IMR-90 (cell line): ENCODE measurements at regions not wholly inside any gene's neighbourhood (a gene's known extent, or its start where the extent isn't known, plus 50 kb on each side); places are given as distances from the start of the nearest gene placed in this dataset.

Source experiments
- ATAC-seq: fragments of 200-7000 bp; cut with Tn5 transposase; 2 replicates; pipeline ENCODE4 v1.9.1; 2020; ENCODE audit warnings: low read depth, mild to moderate bottlenecking, moderate library complexity
- BruUV-seq: library from RNA; stranded (reverse); fragments of 400-500 nt; replicated peaks from 2 replicates; lab custom pipeline; 2021; lab: Mats Ljungman, UMichigan
- CTCF ChIA-PET: fragments of 300-600 bp; formaldehyde crosslinking; extraction: SDS; loops from one replicate; lab custom pipeline; 2021; ENCODE audit warnings: antibody characterized with exemption; lab: Yijun Ruan, JAX
- POLR2A ChIA-PET: fragments of 300-600 bp; sonication (Branson Sonifier 250); formaldehyde crosslinking; loops from one replicate; lab custom pipeline; 2022; ENCODE audit warnings: antibody characterized with exemption; ENCODE audit not compliant: unreplicated experiment; lab: Charles Lee
- DNase-seq: peaks from one replicate; pipeline ENCODE4 v3.0.0; 2013
- H2AFZ ChIP-seq: replicated peaks from 2 replicates; pipeline ENCODE3; 2013; ENCODE audit warnings: low read length, mild to moderate bottlenecking; ENCODE audit not compliant: poor library complexity
- H2AK5ac ChIP-seq: 2 replicates; pipeline ENCODE4 v1.6.1; 2013; ENCODE audit warnings: low read depth, low read length, inconsistent platforms
- H2AK9ac ChIP-seq: replicated peaks from 2 replicates; pipeline ENCODE3; 2013; ENCODE audit warnings: mild to moderate bottlenecking, low read depth, low read length, moderate library complexity; ENCODE audit not compliant: poor library complexity
- H2BK120ac ChIP-seq: 2 replicates; pipeline ENCODE4 v1.6.1; 2013; ENCODE audit warnings: low read depth, low read length, inconsistent platforms
- H2BK15ac ChIP-seq: 3 replicates; pipeline ENCODE4 v1.6.1; 2013; ENCODE audit warnings: low read depth, low read length, inconsistent platforms
- H2BK20ac ChIP-seq: 2 replicates; pipeline ENCODE4 v1.6.1; 2013; ENCODE audit warnings: low read depth, mild to moderate bottlenecking, inconsistent platforms, low read length, moderate library complexity
- H2BK5ac ChIP-seq: 2 replicates; pipeline ENCODE4 v1.6.1; 2013; ENCODE audit warnings: mild to moderate bottlenecking, low read depth, low read length, inconsistent platforms; ENCODE audit not compliant: poor library complexity, severe bottlenecking
- H3K14ac ChIP-seq: replicated peaks from 2 replicates; pipeline ENCODE4 v1.6.1; 2013; ENCODE audit warnings: low read depth, low read length, inconsistent platforms
- H3K18ac ChIP-seq: 2 replicates; pipeline ENCODE4 v1.6.1; 2013; ENCODE audit warnings: low read depth, low read length, control low read depth
- H3K23ac ChIP-seq: 2 replicates; pipeline ENCODE4 v1.6.1; 2013; ENCODE audit warnings: low read depth, low read length, inconsistent platforms
- H3K27ac ChIP-seq: 2 replicates; pipeline ENCODE4 v1.5.1; 2013; ENCODE audit warnings: mild to moderate bottlenecking, control low read depth, low read length; ENCODE audit not compliant: insufficient read depth
- H3K27me3 ChIP-seq: 2 replicates; pipeline ENCODE4 v1.6.1; 2013; ENCODE audit warnings: low read length; ENCODE audit not compliant: control insufficient read depth, insufficient read depth
- H3K36me3 ChIP-seq: 2 replicates; pipeline ENCODE4 v1.6.1; 2013; ENCODE audit warnings: low read length, mixed read lengths; ENCODE audit not compliant: control insufficient read depth, insufficient read depth
- H3K4ac ChIP-seq: 2 replicates; pipeline ENCODE4 v1.6.1; 2013; ENCODE audit warnings: low read depth, low read length, inconsistent platforms
- H3K4me1 ChIP-seq: 2 replicates; pipeline ENCODE4 v1.6.1; 2013; ENCODE audit warnings: low read length, mixed read lengths; ENCODE audit not compliant: control insufficient read depth, insufficient read depth
- H3K4me2 ChIP-seq: 2 replicates; pipeline ENCODE4 v1.6.1; 2013; ENCODE audit warnings: low read depth, mild to moderate bottlenecking, control low read depth, low read length, moderate library complexity
- H3K4me3 ChIP-seq: 2 replicates; pipeline ENCODE4 v1.5.1; 2013; ENCODE audit warnings: low read depth, mild to moderate bottlenecking, control low read depth, low read length, moderate library complexity; ENCODE audit not compliant: insufficient read depth
- H3K56ac ChIP-seq: 2 replicates; pipeline ENCODE4 v1.6.1; 2013; ENCODE audit warnings: low read length, inconsistent platforms; ENCODE audit not compliant: insufficient read depth; ENCODE audit errors: extremely low read depth
- H3K79me1 ChIP-seq, 2 experiments: 2 replicates each; pipeline ENCODE4 v1.6.1; 2013; ENCODE audit warnings: low read length in 2 of 2, inconsistent platforms in 1 of 2, low read depth in 1 of 2
- H3K9ac ChIP-seq: 2 replicates; pipeline ENCODE4 v1.6.1; 2013; ENCODE audit warnings: low read depth, low read length, control low read depth
- H3K9me1 ChIP-seq: 2 replicates; pipeline ENCODE4 v1.6.1; 2013; ENCODE audit warnings: low read length, inconsistent platforms; ENCODE audit not compliant: insufficient read depth
- H3K9me3 ChIP-seq: 2 replicates; pipeline ENCODE4 v1.6.1; 2013; ENCODE audit warnings: low read length; ENCODE audit not compliant: control insufficient read depth, insufficient read depth
- H4K20me1 ChIP-seq: 2 replicates; pipeline ENCODE4 v1.6.1; 2013; ENCODE audit warnings: low read length, inconsistent platforms; ENCODE audit not compliant: insufficient read depth
- H4K5ac ChIP-seq: 2 replicates; pipeline ENCODE4 v1.6.1; 2013; ENCODE audit warnings: mild to moderate bottlenecking, low read depth, low read length, control low read depth
- H4K8ac ChIP-seq, 2 experiments: 2 replicates each; pipeline ENCODE4 v1.6.1; 2013; ENCODE audit warnings: low read depth in 2 of 2, low read length in 2 of 2, control low read depth in 1 of 2, inconsistent platforms in 1 of 2
- H4K91ac ChIP-seq: 2 replicates; pipeline ENCODE4 v1.6.1; 2013; ENCODE audit warnings: low read depth, low read length, inconsistent platforms; ENCODE audit not compliant: insufficient read depth
- CEBPB ChIP-seq: IDR thresholded peaks from 2 replicates; pipeline ENCODE4 v1.6.1; 2012; ENCODE audit warnings: low read depth, low read length, improper control_type of control experiment
- CHD1 ChIP-seq: IDR thresholded peaks from 2 replicates; pipeline ENCODE4 v1.6.1; 2012; ENCODE audit warnings: low read depth, low read length, improper control_type of control experiment
- MAFK ChIP-seq: IDR thresholded peaks from 2 replicates; pipeline ENCODE4 v1.6.1; 2012; ENCODE audit warnings: low read depth, low read length, improper control_type of control experiment
- MXI1 ChIP-seq: IDR thresholded peaks from 2 replicates; pipeline ENCODE4 v1.6.1; 2012; ENCODE audit warnings: low read depth, mild to moderate bottlenecking, low read length, moderate library complexity, borderline replicate concordance
- POLR2A ChIP-seq: IDR thresholded peaks from 2 replicates; pipeline ENCODE4 v1.6.1; 2012; ENCODE audit warnings: mild to moderate bottlenecking, low read depth, low read length
- RAD21 ChIP-seq: IDR thresholded peaks from 2 replicates; pipeline ENCODE4 v1.6.1; 2012; ENCODE audit warnings: low read length, improper control_type of control experiment
- SMC3 ChIP-seq: fragments of 150-350 bp; IDR thresholded peaks from 2 replicates; pipeline ENCODE4 v1.6.1; 2016; ENCODE audit warnings: low read depth, mild to moderate bottlenecking, antibody characterized with exemption, low read length, moderate library complexity
- USF2 ChIP-seq: fragments of 150-350 bp; IDR thresholded peaks from 2 replicates; pipeline ENCODE4 v1.6.1; 2017; ENCODE audit warnings: mild to moderate bottlenecking, antibody characterized with exemption, low read length, low read depth
- dilution Hi-C: fragments of 300-500 bp; cut with HindIII; formaldehyde crosslinking; loops from one replicate; pipeline ENCODE4 v1.14.3; 2018; ENCODE audit warnings: low sequenced_read_pairs; ENCODE audit not compliant: unreplicated experiment
- in situ Hi-C: fragments of 300-500 bp; cut with MboI; formaldehyde crosslinking; loops from 3 replicates; pipeline ENCODE4 v1.14.3; 2019; ENCODE audit warnings: low sequenced_read_pairs, inconsistent platforms, mixed read lengths
- intact Hi-C: fragments of 100-400 bp; cut with micrococcal nuclease; formaldehyde crosslinking; loops from 2 replicates; pipeline ENCODE4 v1.10.0; 2022
- TF ChIP-seq, protein P1 (sequence below): conservative IDR thresholded peaks from 2 replicates; pipeline ENCODE4 v1.5.1; 2012; ENCODE audit warnings: mild to moderate bottlenecking, low read depth, low read length, improper control_type of control experiment

DNA sequence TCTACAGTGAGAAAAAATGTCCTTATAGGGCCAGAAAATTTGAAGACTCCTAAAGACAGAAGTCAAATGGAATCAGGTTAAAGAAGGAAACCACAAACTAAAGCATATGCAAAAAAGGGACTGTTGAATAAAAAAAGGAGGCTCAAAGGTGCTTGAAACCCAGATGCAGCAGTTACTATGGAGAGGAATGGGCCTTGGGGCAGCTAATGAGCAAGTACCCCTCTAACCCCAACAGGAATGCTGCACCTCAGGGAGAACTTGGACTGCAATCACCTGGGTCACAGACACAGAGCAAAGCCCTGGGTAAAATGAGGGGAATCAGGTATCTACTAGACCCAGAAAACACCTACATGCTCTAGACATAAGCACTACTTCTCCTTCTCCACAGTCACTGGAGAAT is 313.9 kb downstream of the UBE3D start:
- Histone ChIP-seq H3K79me1 (no peaks in the 10 kb centered on the region), H2BK15ac (no peak overlapping the region), H3K4me1 (peaks cover 3% of the 10 kb centered on the region; the same call in 1 of the 2 replicates), H3K14ac (no peak overlapping the region), H2BK120ac (no peak overlapping the region), H2AK5ac (no peak overlapping the region), H4K20me1 (no peaks in the 10 kb centered on the region), H3K9me1 (no peaks in the 10 kb centered on the region), H3K9ac (no peak overlapping the region), H4K8ac (no peak overlapping the region), H4K5ac (no peak overlapping the region), H3K27me3 (peaks cover 7% of the 10 kb centered on the region), H4K91ac (no peak overlapping the region), H3K36me3 (no peaks in the 10 kb centered on the region), H3K23ac (no peak overlapping the region), H3K4me2 (no peak overlapping the region), H3K9me3 (no peaks in the 10 kb centered on the region), H2AFZ (no peak overlapping the region), H3K4ac (no peak overlapping the region), H2AK9ac (no peak overlapping the region), H2BK5ac (no peak overlapping the region), H3K18ac (no peak overlapping the region), H3K27ac (no peak overlapping the region), H3K4me3 (no peak overlapping the region), H2BK20ac (no peak overlapping the region), H3K56ac (no peak overlapping the region)
- in situ Hi-C loops (no loop called here), intact Hi-C loops (no loop called here), dilution Hi-C loops (no loop called here)
- BruUV-seq, result no TSS peak
- ATAC-seq (no peak), DNase-seq (no peak)
- ChIA-PET POLR2A (no interaction called here), CTCF (no interaction called here)
- TF ChIP-seq, protein P1, sequence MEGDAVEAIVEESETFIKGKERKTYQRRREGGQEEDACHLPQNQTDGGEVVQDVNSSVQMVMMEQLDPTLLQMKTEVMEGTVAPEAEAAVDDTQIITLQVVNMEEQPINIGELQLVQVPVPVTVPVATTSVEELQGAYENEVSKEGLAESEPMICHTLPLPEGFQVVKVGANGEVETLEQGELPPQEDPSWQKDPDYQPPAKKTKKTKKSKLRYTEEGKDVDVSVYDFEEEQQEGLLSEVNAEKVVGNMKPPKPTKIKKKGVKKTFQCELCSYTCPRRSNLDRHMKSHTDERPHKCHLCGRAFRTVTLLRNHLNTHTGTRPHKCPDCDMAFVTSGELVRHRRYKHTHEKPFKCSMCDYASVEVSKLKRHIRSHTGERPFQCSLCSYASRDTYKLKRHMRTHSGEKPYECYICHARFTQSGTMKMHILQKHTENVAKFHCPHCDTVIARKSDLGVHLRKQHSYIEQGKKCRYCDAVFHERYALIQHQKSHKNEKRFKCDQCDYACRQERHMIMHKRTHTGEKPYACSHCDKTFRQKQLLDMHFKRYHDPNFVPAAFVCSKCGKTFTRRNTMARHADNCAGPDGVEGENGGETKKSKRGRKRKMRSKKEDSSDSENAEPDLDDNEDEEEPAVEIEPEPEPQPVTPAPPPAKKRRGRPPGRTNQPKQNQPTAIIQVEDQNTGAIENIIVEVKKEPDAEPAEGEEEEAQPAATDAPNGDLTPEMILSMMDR, result no peak
- no peak for TF ChIP-seq CEBPB
- TF ChIP-seq USF2, result no peak
- TF ChIP-seq CHD1, result no peak
- TF ChIP-seq RAD21, result no peak
- no peak for TF ChIP-seq POLR2A
- TF ChIP-seq MXI1, result no peak
- no peak for TF ChIP-seq SMC3
- TF ChIP-seq MAFK, result no peak
